CD14-positive monocyte (primary cell): ENCODE measurements at regions not wholly inside any gene's neighbourhood (a gene's known extent, or its start where the extent isn't known, plus 50 kb on each side); places are given as distances from the start of the nearest gene placed in this dataset.

Experiments used
- DNase-seq, 3 donors: peaks; one replicate each; pipeline ENCODE4 v3.0.0-alpha.2; 2011 to 2022
- H2AFZ ChIP-seq: 2 replicates; pipeline ENCODE4 v1.6.0; 2012; ENCODE audit warnings: mild to moderate bottlenecking, low read depth, low read length, inconsistent platforms; ENCODE audit not compliant: insufficient read depth, poor library complexity, severe bottlenecking
- H3K27ac ChIP-seq, 2 donors: 1 replicate in 1 of 2; 2 replicates in 1 of 2; pipeline ENCODE4 v1.5.1; 2012 to 2013; ENCODE audit warnings: low read length in 2 of 2, control low read depth in 1 of 2, inconsistent platforms in 1 of 2, low read depth in 1 of 2, mild to moderate bottlenecking in 1 of 2
- H3K27me3 ChIP-seq, 2 donors: one replicate each; pipeline versions ENCODE4 v1.6.0 to v1.6.1; 2011 to 2013; ENCODE audit warnings: low read length in 2 of 2; ENCODE audit not compliant: control insufficient read depth in 2 of 2, insufficient read depth in 2 of 2
- H3K36me3 ChIP-seq, 2 donors: replicated peaks in 1 of 2; 1 replicate in 1 of 2; 2 replicates in 1 of 2; pipeline versions ENCODE4 v1.5.1 to v1.6.1; 2012 to 2013; ENCODE audit warnings: low read length in 2 of 2, control low read depth in 1 of 2, inconsistent platforms in 1 of 2, mild to moderate bottlenecking in 1 of 2; ENCODE audit not compliant: insufficient read depth in 2 of 2, control insufficient read depth in 1 of 2
- H3K4me1 ChIP-seq, 2 donors: 1 replicate in 1 of 2; 2 replicates in 1 of 2; pipeline versions ENCODE4 v1.5.1 to v1.6.1; 2012 to 2013; ENCODE audit warnings: low read length in 2 of 2, control low read depth in 1 of 2, inconsistent platforms in 1 of 2, mild to moderate bottlenecking in 1 of 2, moderate library complexity in 1 of 2; ENCODE audit not compliant: insufficient read depth in 2 of 2, control insufficient read depth in 1 of 2
- H3K4me2 ChIP-seq: replicated peaks from 2 replicates; pipeline ENCODE3; 2012; ENCODE audit warnings: low read length, moderate library complexity, mild to moderate bottlenecking; ENCODE audit not compliant: poor library complexity, severe bottlenecking; ENCODE audit errors: extremely low read depth
- H3K4me3 ChIP-seq, 3 experiments: fragments of 200-600 bp in 1 of 3; sonication (generic) in 1 of 3; replicated peaks in 1 of 3; 1 replicate in 2 of 3; 2 replicates in 1 of 3; pipeline ENCODE4 v1.5.1; 2011 to 2013; ENCODE audit warnings: low read length in 3 of 3, mild to moderate bottlenecking in 3 of 3, control low read depth in 2 of 3, low read depth in 2 of 3, inconsistent platforms in 1 of 3, moderate library complexity in 1 of 3
- H3K79me2 ChIP-seq: 2 replicates; pipeline ENCODE4 v1.6.0; 2012; ENCODE audit warnings: mild to moderate bottlenecking, control low read depth, inconsistent platforms, low read length, moderate library complexity; ENCODE audit not compliant: insufficient read depth
- H3K9ac ChIP-seq: 2 replicates; pipeline ENCODE4 v1.6.0; 2017; ENCODE audit warnings: low read length, mild to moderate bottlenecking; ENCODE audit not compliant: insufficient read depth, poor library complexity, severe bottlenecking
- H3K9me3 ChIP-seq, 2 donors: replicated peaks in 1 of 2; 1 replicate in 1 of 2; 2 replicates in 1 of 2; pipeline versions ENCODE4 v1.5.1 to v1.6.1; 2012 to 2013; ENCODE audit warnings: low read length in 2 of 2, control low read depth in 1 of 2; ENCODE audit not compliant: control insufficient read depth in 1 of 2, insufficient read depth in 1 of 2
- H4K20me1 ChIP-seq: 2 replicates; pipeline ENCODE4 v1.6.0; 2012; ENCODE audit warnings: mild to moderate bottlenecking, low read length, control low read depth, moderate library complexity; ENCODE audit not compliant: insufficient read depth
- H3K27ac Mint-ChIP-seq, 7 donors: one replicate each; pipeline ENCODE4 v1.8.0; 2020; ENCODE audit warnings: mild to moderate bottlenecking in 7 of 7, mixed read lengths in 7 of 7, moderate library complexity in 6 of 7, inconsistent platforms in 2 of 7
- H3K27me3 Mint-ChIP-seq, 3 donors: one replicate each; pipeline ENCODE4 v1.8.0; 2021 to 2022; ENCODE audit warnings: low read depth in 3 of 3, mild to moderate bottlenecking in 3 of 3, mixed read lengths in 3 of 3, moderate library complexity in 3 of 3, inconsistent platforms in 1 of 3
- H3K36me3 Mint-ChIP-seq, 2 donors: one replicate each; pipeline ENCODE4 v1.8.0; 2020; ENCODE audit warnings: mixed read lengths in 2 of 2, inconsistent platforms in 1 of 2, mild to moderate bottlenecking in 1 of 2
- H3K4me1 Mint-ChIP-seq: one replicate; pipeline ENCODE4 v1.8.0; 2020; ENCODE audit warnings: mild to moderate bottlenecking, mixed read lengths
- H3K4me3 Mint-ChIP-seq, 2 donors: one replicate each; pipeline ENCODE4 v1.8.0; 2020; ENCODE audit warnings: mild to moderate bottlenecking in 2 of 2, mixed read lengths in 2 of 2, moderate library complexity in 1 of 2
- H3K9me3 Mint-ChIP-seq, 7 donors: one replicate each; pipeline ENCODE4 v1.8.0; 2020 to 2022; ENCODE audit warnings: mixed read lengths in 7 of 7, mild to moderate bottlenecking in 6 of 7, moderate library complexity in 6 of 7, inconsistent platforms in 2 of 7
- CTCF ChIP-seq: fragments of 200-600 bp; IDR thresholded peaks from one replicate; pipeline ENCODE4 v1.8.0; 2022; ENCODE audit warnings: antibody characterized with exemption, mild to moderate bottlenecking
- WGBS: methylation state at CpG from one replicate; pipeline ENCODE4 v1.1.5; 2013; ENCODE audit warnings: missing lambda C conversion rate; ENCODE audit not compliant: insufficient coverage; 5-methylcytosine and 5-hydroxymethylcytosine counted together
- intact Hi-C, 2 donors: fragments of 100-400 bp; cut with micrococcal nuclease; formaldehyde crosslinking; loops; one replicate each; pipeline versions ENCODE4 v1.15.0 to v1.15.1; 2023

- Mint-ChIP-seq H3K36me3 (no peaks in the 10 kb centered on the region), H3K27ac (no peak overlapping the region), H3K4me3 (no peak overlapping the region), H3K4me1 (no peaks in the 10 kb centered on the region), H3K9me3 (peaks cover 0 to 2% (median 0%) of the 10 kb centered on the region in 7 donors), H3K27me3 (peaks cover 0 to 5% (median 4%) of the 10 kb centered on the region in 3 donors)
- Histone ChIP-seq H3K27ac (no peak overlapping the region), H3K79me2 (no peaks in the 10 kb centered on the region), H4K20me1 (no peaks in the 10 kb centered on the region), H3K9ac (no peak overlapping the region), H3K4me1 (no peaks in the 10 kb centered on the region), H3K9me3 (no peaks in the 10 kb centered on the region), H2AFZ (no peak overlapping the region), H3K36me3 (no peaks in the 10 kb centered on the region), H3K4me2 (no peak overlapping the region), H3K27me3 (peaks cover 0 to 2% of the 10 kb centered on the region in 2 donors), H3K4me3 (no peak overlapping the region)
- no peak for TF ChIP-seq CTCF
- no peak for DNase-seq
- WGBS: no CpG with 5 or more reads among the region's 1 CpG
- intact Hi-C loops: no loop called here
Observed at GRCh38 chr10:31652038-31652437, 276.6 kb downstream of the ARHGAP12 start.

GRCh38 chr10:31650010-31650409 lies 278.6 kb downstream of the ARHGAP12 start:
- Mint-ChIP-seq H3K4me3 (no peak overlapping the region), H3K9me3 (no peaks in the 10 kb centered on the region), H3K27me3 (peaks cover 0 to 5% (median 4%) of the 10 kb centered on the region in 3 donors), H3K36me3 (no peaks in the 10 kb centered on the region), H3K4me1 (no peaks in the 10 kb centered on the region), H3K27ac (no peak overlapping the region)
- Histone ChIP-seq H3K27me3 (peaks cover 0 to 2% of the 10 kb centered on the region in 2 donors), H3K9ac (no peak overlapping the region), H3K9me3 (no peaks in the 10 kb centered on the region), H3K4me1 (no peaks in the 10 kb centered on the region), H4K20me1 (no peaks in the 10 kb centered on the region), H3K79me2 (no peaks in the 10 kb centered on the region), H3K4me3 (no peak overlapping the region), H3K36me3 (no peaks in the 10 kb centered on the region), H3K27ac (no peak overlapping the region), H3K4me2 (no peak overlapping the region), H2AFZ (no peak overlapping the region)
- no CpG with 5 or more reads among the region's 8 CpGs for WGBS
- no peak for TF ChIP-seq CTCF
- no peak for DNase-seq
- intact Hi-C loops: no loop called here
